ENCODE measurements at regions not wholly inside any gene's neighbourhood (a gene's known extent, or its start where the extent isn't known, plus 50 kb on each side); places are given as distances from the start of the nearest gene placed in this dataset.
"Not testable (repeated sequence)": the region's sequence is repeated elsewhere in the genome, so short reads cannot be mapped to it uniquely, and the experiment has no call there.

- no peak overlapping the region for H3K4me3 ChIP-seq (ENCODE audit: control insufficient read depth, low read depth, low read length)
- DNase-seq (ENCODE audit: low read depth), result peak; percentile 11
- no peak for TF ChIP-seq CTCF (IDR thresholded peaks at IDR 0.05; ENCODE audit: control insufficient read depth, insufficient read depth, low read depth, low read length, missing control alignments)
These were observed 133.8 kb downstream of the MRPL57 start for GRCh38 chr13:21310220-21310619.

DNA sequence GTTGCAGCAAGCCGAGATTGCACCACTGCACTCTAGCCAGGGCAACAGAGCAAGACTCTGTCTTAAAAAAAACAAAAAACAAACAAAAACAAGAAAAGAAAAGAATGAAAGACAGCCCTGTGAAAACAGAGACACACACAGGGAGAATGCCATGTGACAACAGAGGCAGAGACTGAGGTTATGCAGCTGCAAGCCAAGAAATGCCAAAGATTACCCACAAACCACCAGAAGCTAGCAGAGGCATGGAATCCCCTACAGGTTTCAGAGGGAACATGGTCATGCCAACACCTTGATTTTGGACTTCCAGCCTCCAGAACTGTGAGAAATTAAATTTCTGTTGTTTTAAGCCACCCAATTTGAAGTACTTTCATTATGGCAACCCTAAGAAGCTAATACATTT lies 138.5 kb downstream of the MRPL57 start:
- not testable (repeated sequence) for H3K4me3 ChIP-seq (ENCODE audit: control insufficient read depth, low read depth, low read length); DNase-seq (ENCODE audit: low read depth)

GRCh38 chr13:21316376-21316775 lies 139.9 kb downstream of the MRPL57 start:
- DNase-seq (ENCODE audit: low read depth), result no peak
- TF ChIP-seq CTCF (IDR thresholded peaks at IDR 0.05; ENCODE audit: control insufficient read depth, insufficient read depth, low read depth, low read length, missing control alignments), result no peak

GRCh38 chr13:21318891-21319532 lies 140.1 kb downstream of the ZDHHC20 start:
- no peak for DNase-seq (ENCODE audit: low read depth)
- no peak for TF ChIP-seq CTCF (IDR thresholded peaks at IDR 0.05; ENCODE audit: control insufficient read depth, insufficient read depth, low read depth, low read length, missing control alignments)
- H3K4me3 ChIP-seq (ENCODE audit: control insufficient read depth, low read depth, low read length), result no peak overlapping the region

More at GRCh38 chr13:21316376-21316775, 139.9 kb downstream of the MRPL57 start:
- no peak overlapping the region for H3K4me3 ChIP-seq (ENCODE audit: control insufficient read depth, low read depth, low read length)

- no peak overlapping the region for H3K4me3 ChIP-seq (ENCODE audit: control insufficient read depth, low read depth, low read length)
- DNase-seq (ENCODE audit: low read depth), result no peak
- no peak for TF ChIP-seq CTCF (IDR thresholded peaks at IDR 0.05; ENCODE audit: control insufficient read depth, insufficient read depth, low read depth, low read length, missing control alignments)
These were observed 139.0 kb downstream of the ZDHHC20 start for GRCh38 chr13:21319869-21320641.

GRCh38 chr13:21320642-21321034 lies 138.5 kb downstream of the ZDHHC20 start:
- DNase-seq (ENCODE audit: low read depth), result no peak
- no peak for TF ChIP-seq CTCF (IDR thresholded peaks at IDR 0.05; ENCODE audit: control insufficient read depth, insufficient read depth, low read depth, low read length, missing control alignments)
- H3K4me3 ChIP-seq (ENCODE audit: control insufficient read depth, low read depth, low read length), result no peak overlapping the region

- H3K4me3 ChIP-seq (ENCODE audit: control insufficient read depth, low read depth, low read length), result no peak overlapping the region
- no peak for DNase-seq (ENCODE audit: low read depth)
- no peak for TF ChIP-seq CTCF (IDR thresholded peaks at IDR 0.05; ENCODE audit: control insufficient read depth, insufficient read depth, low read depth, low read length, missing control alignments)
These were observed 137.8 kb downstream of the ZDHHC20 start for GRCh38 chr13:21321269-21321668.

Data from AG09309 (cell line).